Panc1 (cell line): ENCODE measurements at regions not wholly inside any gene's neighbourhood (a gene's known extent, or its start where the extent isn't known, plus 50 kb on each side); places are given as distances from the start of the nearest gene placed in this dataset.

Experiments
- CTCF ChIP-seq: fragments of 450-650 bp; IDR thresholded peaks from 2 replicates; pipeline ENCODE4 v1.5.1; 2017; ENCODE audit warnings: mild to moderate bottlenecking
- POLR2AphosphoS5 ChIP-seq: IDR thresholded peaks from 2 replicates; pipeline ENCODE4 v1.6.1; 2012; ENCODE audit warnings: mild to moderate bottlenecking, low read depth, low read length, moderate library complexity
- SIN3A ChIP-seq: IDR thresholded peaks from 2 replicates; pipeline ENCODE4 v1.6.1; 2012; ENCODE audit warnings: low read depth, mild to moderate bottlenecking, low read length, moderate library complexity, borderline replicate concordance; ENCODE audit not compliant: insufficient read depth

GRCh38 chr10:65742906-65743305 is 1182.9 kb upstream of the LRRTM3 start:
- TF ChIP-seq CTCF (no peak), POLR2AphosphoS5 (no peak), SIN3A (no peak)
